ENCODE measurements at regions not wholly inside any gene's neighbourhood (a gene's known extent, or its start where the extent isn't known, plus 50 kb on each side); places are given as distances from the start of the nearest gene placed in this dataset.

- no peaks in the 10 kb centered on the region for H3K36me3 ChIP-seq
- no peaks in the 10 kb centered on the region for H3K9me3 ChIP-seq
- H3K27ac ChIP-seq, result no peak overlapping the region
- DNase-seq, result no peak
- no peak overlapping the region for H3K4me3 ChIP-seq
- intact Hi-C loops (cut with DNase I), result loop anchor here in 1 of 10 donors (5.0 kb wide), 2 partner anchors 68 to 123 kb away; no protein-coding TSS in a partner anchor
- WGBS, 4 donors, result 57 to 68% (median 63%) methylated on average over 6 of the region's 6 CpGs
- H3K27me3 ChIP-seq, result no peaks in the 10 kb centered on the region
- peaks cover 0 to 11% (median 4%) of the 10 kb centered on the region in 12 donors for H3K4me1 ChIP-seq
- ATAC-seq, result no peak
- TF ChIP-seq CTCF (IDR thresholded peaks at IDR 0.05), result no peak
- TF ChIP-seq POLR2A (IDR thresholded peaks at IDR 0.05), result no peak
These were observed 353.1 kb downstream of the UQCRFS1 start for GRCh38 chr19:28859811-28860210.

- no peak for ATAC-seq
- Histone ChIP-seq H3K27ac (no peak overlapping the region), H3K4me3 (no peak overlapping the region), H3K9me3 (peaks cover 0 to 5% (median 0%) of the 10 kb centered on the region in 12 donors), H3K4me1 (peaks cover 0 to 3% (median under 1%) of the 10 kb centered on the region in 12 donors), H3K36me3 (no peaks in the 10 kb centered on the region), H3K27me3 (peaks cover 0 to 4% (median 0%) of the 10 kb centered on the region in 9 donors)
- WGBS, 4 donors, result 37 to 58% (median 56%) methylated on average over 1 of the region's 1 CpG
- TF ChIP-seq POLR2A (IDR thresholded peaks at IDR 0.05) (no peak), CTCF (IDR thresholded peaks at IDR 0.05) (no peak)
- intact Hi-C loops (cut with DNase I), result no loop called here
- no peak for DNase-seq
These were observed 354.0 kb downstream of the UQCRFS1 start for GRCh38 chr19:28858933-28859332.

- no peaks in the 10 kb centered on the region for H3K36me3 ChIP-seq
- no peak for ATAC-seq
- WGBS, 4 donors, result 73 to 82% (median 77%) methylated on average over 3 of the region's 3 CpGs
- no peak overlapping the region for H3K4me3 ChIP-seq
- H3K27ac ChIP-seq, result no peak overlapping the region
- intact Hi-C loops (cut with DNase I), result no loop called here
- H3K27me3 ChIP-seq, result peaks cover 0 to 8% (median 0%) of the 10 kb centered on the region in 9 donors
- H3K9me3 ChIP-seq, result peaks cover 0 to 5% (median 0%) of the 10 kb centered on the region in 12 donors
- no peak for DNase-seq
- no peaks in the 10 kb centered on the region for H3K4me1 ChIP-seq
- no peak for TF ChIP-seq CTCF (IDR thresholded peaks at IDR 0.05)
- no peak for TF ChIP-seq POLR2A (IDR thresholded peaks at IDR 0.05)
These were observed 355.0 kb downstream of the UQCRFS1 start for GRCh38 chr19:28857967-28858366.

GRCh38 chr19:28855216-28855615 is 357.7 kb downstream of the UQCRFS1 start:
- Histone ChIP-seq H3K9me3 (peaks cover 0 to 5% (median 0%) of the 10 kb centered on the region in 12 donors), H3K27ac (no peak overlapping the region), H3K4me3 (no peak overlapping the region), H3K4me1 (no peaks in the 10 kb centered on the region), H3K27me3 (peaks cover 0 to 8% (median 0%) of the 10 kb centered on the region in 9 donors), H3K36me3 (no peaks in the 10 kb centered on the region)
- 61 to 69% (median 65%) methylated on average over 3 of the region's 3 CpGs for WGBS, 4 donors
- intact Hi-C loops (cut with DNase I), result no loop called here
- no peak for ATAC-seq
- no peak for TF ChIP-seq POLR2A (IDR thresholded peaks at IDR 0.05)
- TF ChIP-seq CTCF (IDR thresholded peaks at IDR 0.05), result no peak
- no peak for DNase-seq

All from heart left ventricle (tissue), 16 donors.